ENCODE measurements at regions not wholly inside any gene's neighbourhood (a gene's known extent, or its start where the extent isn't known, plus 50 kb on each side); places are given as distances from the start of the nearest gene placed in this dataset.

- Histone ChIP-seq H2AFZ (ENCODE audit: low read length) (no peak overlapping the region), H3K9me3 (ENCODE audit: low read length) (no peaks in the 10 kb centered on the region), H3K9ac (ENCODE audit: low read length) (no peak overlapping the region), H3K4me1 (ENCODE audit: insufficient read depth, low read length) (no peaks in the 10 kb centered on the region), H3F3A (ENCODE audit: low read length, unreplicated experiment) (no peaks in the 10 kb centered on the region), H3K79me2 (ENCODE audit: low read length) (no peaks in the 10 kb centered on the region), H3K4me2 (ENCODE audit: low read length) (no peak overlapping the region), H3K36me3 (ENCODE audit: low read depth, low read length) (no peaks in the 10 kb centered on the region), H4K20me1 (ENCODE audit: low read length) (no peaks in the 10 kb centered on the region), H3K9me2 (replicated peaks; ENCODE audit: low read length) (no peaks in the 10 kb centered on the region), H3K4me3 (ENCODE audit: low read length) (no peak overlapping the region), H3K27me3 (ENCODE audit: low read length) (no peaks in the 10 kb centered on the region), H3K27ac (ENCODE audit: low read length) (no peak overlapping the region)
- no peak for ATAC-seq
- no peak for TF ChIP-seq EZH2phosphoT487 (IDR thresholded peaks at IDR 0.05; ENCODE audit: borderline replicate concordance, low read length)
- no peak for TF ChIP-seq EZH2 (IDR thresholded peaks at IDR 0.05; ENCODE audit: low read length, unreplicated experiment)
- TF ChIP-seq CTCF (conservative IDR thresholded peaks at IDR 0.05; ENCODE audit: low read depth, low read length): no peak
- BruUV-seq (replicated peaks): no TSS peak
- ChIA-PET POLR2A (ENCODE audit: unreplicated experiment) (no interaction called here), CTCF (no interaction called here)
- DNase-seq: no peak
- intact Hi-C loops (cut with micrococcal nuclease): no loop called here
Measured at GRCh38 chr18:51370996-51371395, 173.5 kb upstream of the MEX3C start.

GRCh38 chr18:51371929-51372328 lies 174.4 kb upstream of the MEX3C start:
- Histone ChIP-seq H3K9me3 (ENCODE audit: low read length) (no peaks in the 10 kb centered on the region), H3K4me2 (ENCODE audit: low read length) (no peak overlapping the region), H4K20me1 (ENCODE audit: low read length) (no peaks in the 10 kb centered on the region), H3K79me2 (ENCODE audit: low read length) (no peaks in the 10 kb centered on the region), H3K9ac (ENCODE audit: low read length) (no peak overlapping the region), H3K4me3 (ENCODE audit: low read length) (no peak overlapping the region), H3F3A (ENCODE audit: low read length, unreplicated experiment) (no peaks in the 10 kb centered on the region), H3K27me3 (ENCODE audit: low read length) (no peaks in the 10 kb centered on the region), H3K36me3 (ENCODE audit: low read depth, low read length) (no peaks in the 10 kb centered on the region), H2AFZ (ENCODE audit: low read length) (no peak overlapping the region), H3K4me1 (ENCODE audit: insufficient read depth, low read length) (no peaks in the 10 kb centered on the region), H3K27ac (ENCODE audit: low read length) (no peak overlapping the region), H3K9me2 (replicated peaks; ENCODE audit: low read length) (no peaks in the 10 kb centered on the region)
- intact Hi-C loops (cut with micrococcal nuclease): no loop called here
- TF ChIP-seq EZH2 (IDR thresholded peaks at IDR 0.05; ENCODE audit: low read length, unreplicated experiment) (no peak), EZH2phosphoT487 (IDR thresholded peaks at IDR 0.05; ENCODE audit: borderline replicate concordance, low read length) (no peak), CTCF (conservative IDR thresholded peaks at IDR 0.05; ENCODE audit: low read depth, low read length) (no peak)
- POLR2A ChIA-PET (ENCODE audit: unreplicated experiment): no interaction called here
- no peak for DNase-seq
- ATAC-seq: no peak
- CTCF ChIA-PET: no interaction called here
- no TSS peak for BruUV-seq (replicated peaks)

GRCh38 chr18:51382081-51382480 lies 184.6 kb upstream of the MEX3C start:
- Histone ChIP-seq H3K79me2 (ENCODE audit: low read length) (no peaks in the 10 kb centered on the region), H3K4me3 (ENCODE audit: low read length) (no peak overlapping the region), H3K27ac (ENCODE audit: low read length) (no peak overlapping the region), H3K36me3 (ENCODE audit: low read depth, low read length) (no peaks in the 10 kb centered on the region), H3K4me2 (ENCODE audit: low read length) (no peak overlapping the region), H2AFZ (ENCODE audit: low read length) (no peak overlapping the region), H3K9ac (ENCODE audit: low read length) (no peak overlapping the region), H3K9me2 (replicated peaks; ENCODE audit: low read length) (no peaks in the 10 kb centered on the region), H3K27me3 (ENCODE audit: low read length) (no peaks in the 10 kb centered on the region), H3K9me3 (ENCODE audit: low read length) (no peaks in the 10 kb centered on the region), H4K20me1 (ENCODE audit: low read length) (no peaks in the 10 kb centered on the region), H3K4me1 (ENCODE audit: insufficient read depth, low read length) (no peaks in the 10 kb centered on the region), H3F3A (ENCODE audit: low read length, unreplicated experiment) (no peaks in the 10 kb centered on the region)
- ATAC-seq: no peak
- intact Hi-C loops (cut with micrococcal nuclease): loop anchor here (10.0 kb wide), 1 partner anchor 267 kb away; no protein-coding TSS in a partner anchor
- TF ChIP-seq EZH2 (IDR thresholded peaks at IDR 0.05; ENCODE audit: low read length, unreplicated experiment): no peak
- TF ChIP-seq EZH2phosphoT487 (IDR thresholded peaks at IDR 0.05; ENCODE audit: borderline replicate concordance, low read length): no peak
- no peak for TF ChIP-seq CTCF (conservative IDR thresholded peaks at IDR 0.05; ENCODE audit: low read depth, low read length)
- ChIA-PET CTCF (no interaction called here), POLR2A (ENCODE audit: unreplicated experiment) (no interaction called here)
- no TSS peak for BruUV-seq (replicated peaks)
- DNase-seq: no peak
